ENCODE measurements at regions not wholly inside any gene's neighbourhood (a gene's known extent, or its start where the extent isn't known, plus 50 kb on each side); places are given as distances from the start of the nearest gene placed in this dataset.
"Not testable (repeated sequence)": the region's sequence is repeated elsewhere in the genome, so short reads cannot be mapped to it uniquely, and the experiment has no call there.

DNA sequence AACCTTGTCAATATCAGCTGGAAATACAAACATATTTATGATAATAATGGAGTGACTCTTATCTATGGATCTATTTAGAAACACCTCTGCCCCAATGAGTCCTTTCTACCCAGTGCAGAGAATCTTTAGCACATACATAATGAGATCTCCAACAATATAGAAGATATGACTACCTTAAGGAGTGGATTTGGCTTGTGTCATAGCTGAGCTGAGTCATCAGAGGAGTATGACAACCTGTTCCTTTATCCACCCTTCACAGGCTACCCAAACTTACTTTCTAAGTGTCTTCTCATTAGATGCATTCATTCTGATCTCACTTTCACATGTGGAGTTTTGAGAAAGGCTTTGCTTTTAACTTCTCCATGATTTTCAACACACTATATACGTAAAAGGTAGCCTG, 1218.9 kb downstream of the DSC3 start:
- DNase-seq: no peak

DNA sequence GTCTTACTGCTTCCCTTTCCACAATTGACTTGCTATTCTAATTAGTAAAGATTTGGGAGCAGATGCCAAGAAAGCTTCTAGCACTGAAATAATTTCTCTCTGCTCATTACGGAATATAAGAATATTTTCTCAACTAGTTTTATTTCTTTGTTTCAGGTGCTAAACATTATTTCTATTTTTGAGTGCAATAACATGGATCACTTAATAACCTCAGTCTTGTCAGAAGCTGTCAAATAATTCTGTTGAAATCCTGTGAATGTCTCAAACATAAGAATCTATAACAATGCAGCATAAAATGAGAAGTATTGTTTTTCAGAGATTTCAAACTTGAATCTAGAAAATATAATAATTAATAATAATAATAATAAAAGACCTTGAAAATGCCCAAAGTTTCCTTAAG, 1221.0 kb downstream of the DSC3 start:
- DNase-seq: no peak

DNA sequence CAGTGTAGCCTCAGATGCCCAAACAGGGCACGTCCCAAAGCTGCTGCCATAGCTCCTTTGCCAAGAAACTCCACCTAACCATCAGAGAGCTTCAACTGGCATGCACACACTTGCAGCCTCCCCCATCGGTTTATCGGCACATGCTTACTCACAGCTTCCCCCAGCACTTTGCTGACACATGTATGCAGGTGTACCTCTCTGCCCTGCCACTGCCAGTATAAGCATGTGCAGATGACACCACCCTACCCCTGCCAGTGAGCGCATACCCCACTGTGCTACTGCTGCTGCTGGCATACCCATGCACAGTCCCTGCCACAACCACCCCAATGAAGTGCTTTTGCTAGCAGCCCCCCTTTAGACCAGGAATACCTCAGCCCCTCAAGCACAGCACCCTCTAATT, 1231.0 kb downstream of the DSC3 start:
- no peak for DNase-seq

DNA sequence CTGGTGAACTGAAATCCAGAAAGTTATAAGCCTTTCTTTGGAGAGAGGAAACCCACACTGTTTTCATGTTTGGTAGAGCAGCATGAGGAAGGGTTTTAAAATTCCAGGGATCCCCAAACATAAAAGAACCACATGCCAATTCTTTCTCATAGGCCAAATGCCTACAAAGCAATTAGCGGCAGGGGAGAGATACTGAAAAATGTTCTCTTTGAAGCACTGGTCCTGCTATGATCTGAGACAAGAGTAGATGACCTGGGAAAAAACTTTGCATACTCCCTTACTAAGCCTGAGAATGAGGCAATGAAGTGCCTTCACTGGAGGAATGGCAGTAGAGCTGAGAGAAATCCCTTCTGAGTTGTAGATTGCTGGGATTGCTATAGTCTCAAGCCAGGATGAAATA, 1261.7 kb downstream of the DSC3 start:
- DNase-seq: no peak

DNA sequence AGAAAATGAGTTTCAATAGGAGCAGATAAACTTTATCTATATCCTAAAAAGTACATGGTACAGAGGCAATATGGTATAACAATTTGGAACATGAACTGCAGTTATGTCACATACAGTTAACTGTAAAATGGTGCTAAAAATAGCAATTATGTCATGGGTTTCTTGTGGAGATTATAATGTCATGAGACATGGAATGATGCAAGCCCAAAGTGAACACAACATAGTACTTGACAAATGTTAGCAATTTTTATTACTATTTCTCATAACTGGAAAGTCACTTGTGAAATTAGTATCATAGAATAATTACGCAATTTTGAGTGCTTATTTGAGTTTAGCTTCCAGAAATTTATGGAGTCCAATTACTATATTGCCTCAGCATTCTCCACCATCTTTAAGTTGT, 1263.4 kb downstream of the DSC3 start:
- DNase-seq: no peak

DNA sequence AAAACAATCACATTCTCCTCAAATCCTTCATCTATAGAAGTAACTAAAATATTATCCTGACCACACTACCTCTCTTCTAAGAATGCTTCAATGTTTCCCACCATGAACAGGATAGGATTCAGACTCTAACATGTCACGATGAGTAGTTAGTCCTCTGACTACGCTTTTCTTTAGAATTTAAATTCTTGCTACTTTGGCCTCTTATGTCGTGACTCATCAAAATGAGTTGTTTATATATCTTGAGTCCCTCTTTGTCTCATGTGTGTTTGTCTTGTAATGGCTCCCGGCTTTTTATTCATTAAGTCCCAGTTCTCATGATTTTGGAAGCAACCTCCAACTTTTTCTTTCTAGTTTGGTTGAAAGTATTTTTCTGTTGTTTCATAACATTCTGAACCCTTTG, 1289.2 kb downstream of the DSC3 start:
- DNase-seq: no peak

DNA sequence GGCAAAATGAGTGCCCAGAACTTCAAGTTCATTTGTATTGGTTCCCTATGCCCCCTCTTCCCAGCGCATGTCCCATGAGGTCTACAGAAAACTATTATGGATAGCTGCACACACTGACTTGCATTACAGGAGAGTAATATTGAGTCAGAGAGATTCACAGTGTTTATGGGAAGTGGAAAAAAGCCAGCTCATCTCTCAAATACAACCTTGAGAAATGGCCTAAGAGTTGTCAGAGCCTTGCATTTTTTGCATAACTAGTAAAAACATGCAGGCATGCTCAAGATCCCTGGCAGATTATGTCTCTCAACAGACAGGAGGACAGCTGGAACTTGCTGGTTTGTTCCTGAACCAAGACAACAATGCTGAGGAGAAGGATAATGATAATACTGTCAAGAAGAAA, 1292.8 kb downstream of the DSC3 start:
- no peak for DNase-seq

DNA sequence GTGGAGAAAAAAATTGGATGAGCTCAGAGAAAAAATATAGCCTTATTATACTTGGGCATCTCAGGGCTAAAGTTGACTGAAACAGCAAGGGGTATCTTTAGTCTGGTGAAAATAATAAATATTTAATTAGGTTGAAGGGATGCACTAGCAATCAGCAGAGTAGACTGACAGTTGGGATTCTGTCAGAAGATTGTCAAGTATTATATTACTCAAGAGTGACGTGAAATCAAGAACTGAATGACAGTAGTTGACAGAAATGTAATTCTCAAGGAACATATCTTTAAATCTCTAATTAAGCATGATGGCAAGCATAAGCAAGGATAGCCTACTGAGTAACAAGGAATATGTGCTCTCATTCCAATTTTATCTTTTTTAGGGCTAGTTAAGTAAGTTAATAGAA, 1301.1 kb downstream of the DSC3 start:
- no peak for DNase-seq

DNA sequence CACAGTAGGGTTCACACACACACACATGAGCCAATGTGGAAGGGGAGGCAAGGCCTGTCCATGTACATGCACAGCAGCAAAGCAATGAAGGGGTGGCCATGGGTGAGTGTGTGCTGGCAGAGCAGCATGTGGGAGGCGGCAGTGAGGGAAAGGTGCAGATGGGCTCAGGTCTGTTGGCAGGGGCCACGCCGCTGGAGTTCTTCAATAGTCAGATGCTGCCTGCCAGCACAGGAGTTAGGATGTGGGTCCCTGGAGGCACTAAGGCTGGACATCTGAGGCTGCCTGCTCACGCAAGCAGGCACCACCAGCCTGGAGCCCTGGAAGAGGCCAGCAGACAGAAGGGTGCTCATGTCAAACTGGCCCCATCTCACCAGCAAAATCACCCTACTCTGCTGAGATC, 1304.9 kb downstream of the DSC3 start:
- DNase-seq: no peak

DNA sequence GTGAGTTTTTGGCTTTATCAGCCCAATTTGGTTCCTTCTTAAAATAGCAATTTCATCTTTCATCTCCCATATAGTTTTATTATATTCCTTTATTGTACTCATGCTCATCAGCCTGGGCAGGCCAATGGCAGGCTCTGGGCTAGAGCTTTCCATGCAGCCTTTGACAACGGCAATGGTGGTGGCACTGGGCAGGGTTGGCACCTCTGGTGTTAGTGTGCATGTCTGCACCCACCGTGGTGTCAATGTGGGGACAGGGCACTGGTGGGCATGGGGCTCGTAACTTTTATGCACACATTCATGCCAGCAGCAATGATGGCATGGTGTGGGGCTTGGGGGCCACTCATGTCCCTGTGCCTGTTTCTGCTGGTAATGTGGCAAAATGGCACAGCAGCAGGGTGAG, 1305.4 kb downstream of the DSC3 start:
- DNase-seq: no peak

DNA sequence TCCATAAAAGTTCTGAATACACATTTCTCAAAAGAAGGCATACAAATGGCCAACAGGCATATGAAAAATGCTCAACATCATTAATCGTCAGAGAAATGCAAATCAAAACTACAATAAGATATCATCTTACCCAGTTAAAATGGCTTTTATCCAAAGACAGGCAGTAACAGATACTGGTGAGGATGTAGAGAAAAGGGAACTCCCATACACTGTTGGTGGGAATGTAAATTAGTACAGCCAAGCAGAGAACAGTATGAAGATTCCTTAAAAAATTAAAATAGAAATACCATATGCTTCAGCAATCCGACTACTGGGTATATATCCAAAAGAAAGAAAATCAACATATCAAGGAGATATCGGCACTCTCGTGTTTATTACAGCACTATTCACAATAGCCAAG, 1312.5 kb downstream of the DSC3 start:
- no peak for DNase-seq

DNA sequence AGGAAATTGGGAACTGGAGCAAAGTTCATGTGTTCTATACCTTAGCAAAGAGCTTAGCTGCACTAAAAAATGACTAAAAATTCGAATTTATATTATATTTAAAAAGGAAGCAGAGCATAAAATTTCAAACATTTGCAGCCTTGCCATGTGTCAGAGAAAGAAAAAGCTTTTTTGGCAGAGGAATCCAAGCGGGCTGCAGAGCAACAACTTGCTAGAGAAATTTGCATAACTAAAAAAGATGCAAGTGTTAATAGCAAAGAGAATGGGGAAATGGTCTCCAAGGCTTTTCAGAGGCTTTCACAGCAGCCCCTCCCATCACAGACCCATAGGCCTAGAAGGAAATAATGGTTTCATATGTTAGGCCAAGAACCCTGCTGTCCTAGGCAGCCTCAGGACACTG, 1315.9 kb downstream of the DSC3 start:
- DNase-seq: no peak

DNA sequence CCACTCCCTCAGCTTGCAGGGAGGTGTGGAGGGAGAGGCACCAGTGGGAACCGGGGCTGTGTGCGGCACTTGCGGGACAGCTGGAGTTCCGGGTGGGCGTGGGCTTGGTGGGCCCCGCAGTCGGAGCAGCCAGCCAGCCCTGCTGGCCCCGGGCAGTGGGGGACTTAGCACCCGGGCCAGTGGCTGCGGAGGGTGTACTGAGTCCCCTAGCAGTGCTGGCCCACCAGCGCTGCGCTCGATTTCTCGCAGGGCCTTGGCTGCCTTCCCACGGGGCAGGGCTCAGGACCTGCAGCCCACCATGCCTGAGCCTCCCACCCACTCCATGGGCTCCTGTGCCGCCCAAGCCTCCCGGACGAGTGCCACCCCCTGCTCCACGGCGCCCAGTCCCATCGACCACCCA, 1319.1 kb downstream of the DSC3 start:
- not testable (repeated sequence) for DNase-seq

DNA sequence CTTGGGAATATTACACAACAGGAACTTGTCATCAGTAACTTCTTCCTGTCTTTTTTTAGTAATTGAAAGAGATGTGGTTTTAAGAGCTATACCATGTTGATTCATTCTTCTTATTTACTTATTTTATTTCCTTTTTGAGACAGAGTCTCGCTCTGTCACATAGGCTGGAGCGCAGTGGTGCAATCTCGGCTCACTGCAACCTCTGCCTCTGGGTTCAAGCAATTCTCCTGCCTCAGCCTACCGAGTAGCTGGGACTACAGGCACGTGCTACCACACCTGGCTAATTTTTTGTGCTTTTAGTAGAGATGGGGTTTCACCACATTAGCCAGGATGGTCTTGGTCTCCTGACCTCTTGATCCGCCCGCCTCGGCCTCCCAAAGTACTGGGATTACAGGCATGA, 1326.6 kb downstream of the DSC3 start:
- not testable (repeated sequence) for DNase-seq

DNA sequence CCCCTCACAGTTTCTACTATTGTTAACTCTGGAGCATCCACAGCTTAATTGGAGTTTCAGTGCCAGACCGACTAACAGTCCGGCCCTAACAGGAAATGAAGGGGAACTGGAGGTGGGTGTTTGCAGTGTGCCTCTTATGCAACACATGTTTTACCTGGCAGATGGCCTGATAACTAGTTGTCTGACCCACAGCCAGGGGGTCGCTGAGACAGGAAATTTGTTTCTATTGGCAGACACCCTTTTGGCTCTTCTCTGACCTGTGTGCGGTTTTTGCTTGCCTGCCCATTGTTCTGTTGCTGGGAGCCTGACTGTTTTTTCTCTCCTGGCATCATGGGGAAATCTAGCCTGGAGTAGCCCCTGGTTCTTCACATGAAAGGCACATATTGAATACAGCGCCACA, 1329.8 kb downstream of the DSC3 start:
- no peak for DNase-seq

DNA sequence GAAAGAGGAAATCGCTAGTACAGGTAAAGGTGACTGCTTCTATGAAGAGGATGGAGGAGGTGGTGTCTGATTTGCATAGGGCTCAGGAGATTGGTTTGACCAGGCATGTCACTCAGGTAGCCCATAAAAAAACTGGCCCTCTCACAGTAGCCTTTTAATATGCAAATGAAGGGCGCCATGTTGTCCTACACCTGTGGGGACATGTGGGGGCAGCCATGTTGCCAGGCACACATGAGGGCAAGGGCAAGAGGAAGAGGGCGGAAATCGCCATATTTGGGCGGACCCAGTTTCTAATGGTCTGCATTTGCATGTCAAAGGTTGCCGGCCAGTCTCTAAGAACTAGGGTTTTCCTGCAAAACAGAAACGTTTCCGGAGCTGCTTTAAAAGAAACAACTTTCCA, 1330.6 kb downstream of the DSC3 start:
- DNase-seq: no peak

DNA sequence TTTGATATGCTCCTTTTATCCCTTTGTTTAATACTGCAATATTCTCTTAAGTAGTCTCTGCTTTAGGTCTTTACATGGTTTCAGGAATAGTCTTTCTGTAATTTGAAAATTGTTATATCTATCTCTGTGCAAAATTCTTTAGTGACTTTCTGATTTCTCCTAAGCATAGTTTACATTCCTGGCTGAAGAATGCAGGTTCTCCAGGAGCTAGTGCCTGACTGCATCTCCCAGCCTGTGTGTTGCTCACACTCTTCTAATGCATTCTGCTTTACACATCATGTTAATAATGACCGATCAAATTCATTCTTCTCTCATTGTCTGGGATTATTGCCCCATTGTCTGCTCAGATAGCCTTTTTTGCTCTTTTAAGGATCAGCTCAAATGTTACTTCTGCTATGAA, 1349.2 kb downstream of the DSC3 start:
- DNase-seq: no peak

DNA sequence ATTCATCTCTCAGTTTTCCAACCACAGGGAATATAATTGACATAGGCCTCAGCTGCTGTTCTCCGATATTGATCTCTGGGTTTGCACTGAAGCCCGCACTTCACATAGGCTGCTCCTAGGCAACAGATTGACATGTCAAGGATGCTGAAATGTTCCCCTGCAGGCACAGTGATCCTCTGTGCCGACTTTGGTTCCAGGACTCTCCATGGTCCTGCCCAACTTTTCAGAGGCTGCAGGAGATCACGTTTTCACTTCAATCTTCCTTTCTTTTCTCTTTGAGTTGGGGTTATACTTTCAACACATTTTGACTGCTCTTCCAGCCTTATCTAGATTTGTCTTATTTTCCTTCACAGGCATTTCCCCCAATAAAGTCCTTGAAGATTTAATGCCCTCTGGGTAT, 1361.0 kb downstream of the DSC3 start:
- no peak for DNase-seq

DNA sequence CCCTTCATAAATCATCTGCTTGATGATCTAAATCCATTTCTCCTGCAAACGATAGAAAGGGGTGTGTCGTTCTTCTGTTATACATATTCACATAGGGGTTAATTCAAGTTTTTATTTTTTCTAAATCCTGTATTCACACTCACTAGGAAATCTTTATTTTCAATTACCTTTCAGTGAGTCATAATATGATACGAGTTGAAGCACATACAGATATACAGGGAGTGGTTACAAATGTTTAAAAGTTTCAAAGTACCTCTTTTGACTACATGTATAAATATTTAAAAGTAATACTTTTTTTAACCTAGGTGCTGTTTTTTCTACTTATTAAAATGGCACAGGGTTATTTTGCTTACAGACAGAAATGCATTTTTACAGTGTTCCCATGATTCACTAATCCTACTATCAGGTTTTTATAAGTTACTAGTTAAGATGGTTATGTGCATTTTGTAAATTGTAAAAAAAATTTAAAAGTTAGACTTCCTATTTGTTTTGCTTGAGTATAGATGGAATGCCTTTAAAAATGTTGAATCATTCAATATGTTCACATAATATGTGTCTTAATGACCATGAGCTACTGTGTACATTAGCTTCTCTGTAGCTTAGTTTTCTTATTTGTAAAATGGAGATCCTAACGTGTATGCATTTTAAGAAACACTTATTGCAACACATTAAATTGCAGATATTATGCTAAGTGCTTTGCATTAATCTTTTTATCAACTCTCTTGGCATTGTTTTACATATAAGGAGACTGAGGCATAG, 1378.1 kb downstream of the DSC3 start:
- DNase-seq: no peak

DNA sequence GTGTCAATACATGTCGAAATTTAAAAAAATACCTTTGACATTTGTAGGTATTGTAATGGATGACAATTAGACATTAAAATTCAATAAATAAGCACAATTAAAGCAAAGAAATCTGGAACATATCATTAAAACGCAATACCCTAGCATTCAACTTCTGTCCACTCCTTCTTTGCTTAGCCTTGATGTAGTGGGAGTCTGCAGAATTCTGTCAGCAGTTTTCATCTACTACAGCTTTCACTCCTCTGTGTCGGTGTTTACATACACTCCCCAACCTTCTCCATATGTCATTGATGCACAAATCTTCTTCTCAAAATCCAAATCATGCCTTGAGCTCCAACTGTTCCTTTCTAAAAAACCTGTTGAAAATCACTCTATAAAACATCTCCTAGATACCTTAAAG, 1380.6 kb downstream of the DSC3 start:
- DNase-seq: no peak

DNA sequence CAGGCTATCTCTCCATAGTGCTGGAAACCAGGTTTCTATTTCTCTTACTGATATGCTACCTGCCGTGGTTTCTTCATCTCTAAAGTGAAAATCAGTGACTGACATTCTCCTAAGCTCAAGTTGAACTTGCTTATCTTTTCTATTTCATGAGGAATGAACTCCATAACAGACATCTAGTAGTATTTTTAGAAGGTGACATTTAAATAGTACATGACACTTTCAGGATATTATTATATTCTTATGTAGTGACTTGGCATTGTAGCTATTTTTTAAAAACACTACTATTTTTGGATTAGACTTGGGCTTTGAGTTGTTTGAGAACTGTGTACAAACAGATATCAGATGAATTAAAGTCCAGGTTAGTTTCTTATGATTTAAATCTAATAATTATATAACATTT, 1381.8 kb downstream of the DSC3 start:
- DNase-seq: no peak

DNA sequence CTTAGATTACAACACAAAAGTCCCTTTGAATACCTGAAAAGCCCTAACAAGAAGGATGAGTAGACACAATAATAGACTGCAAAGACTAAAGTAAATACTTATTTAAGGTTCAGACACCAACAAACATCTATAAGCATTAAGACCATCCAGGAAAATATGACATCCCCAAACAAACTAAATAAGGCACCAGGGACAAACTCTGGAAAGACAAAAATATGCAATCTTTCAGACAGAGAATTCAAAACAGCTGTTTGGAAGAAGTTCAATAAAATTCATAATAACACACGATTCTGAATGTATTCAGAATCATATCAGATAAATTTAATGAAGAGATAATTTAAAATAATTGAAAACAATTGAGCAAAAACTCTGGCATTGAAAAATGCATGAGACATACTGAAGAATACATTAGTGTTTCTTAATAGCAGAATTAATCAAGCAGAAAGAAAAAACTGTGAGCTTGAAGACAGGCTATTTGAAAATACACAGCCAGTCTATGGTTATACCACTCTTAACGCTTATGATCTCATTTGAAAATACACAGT, 1388.8 kb downstream of the DSC3 start:
- DNase-seq: no peak

DNA sequence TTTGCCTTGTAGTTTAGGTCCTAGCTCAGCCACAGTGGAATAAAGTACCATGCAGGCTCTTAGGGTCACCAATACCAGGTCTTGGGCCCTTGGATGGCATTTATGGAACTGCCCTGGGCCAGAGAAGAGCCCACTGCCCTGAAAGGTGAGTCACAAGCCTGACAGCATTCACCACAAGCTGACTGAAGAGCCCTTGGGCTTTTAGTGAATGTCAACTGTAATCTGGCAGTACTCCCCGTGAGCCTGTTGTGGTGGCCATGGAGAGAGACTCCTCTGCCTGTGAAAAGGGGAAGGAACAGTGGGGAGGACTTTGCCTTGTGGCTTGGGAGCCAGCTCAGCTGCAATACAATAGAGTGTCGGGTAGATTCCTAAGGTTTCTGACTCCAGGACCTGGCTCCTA, 1389.7 kb downstream of the DSC3 start:
- no peak for DNase-seq

DNA sequence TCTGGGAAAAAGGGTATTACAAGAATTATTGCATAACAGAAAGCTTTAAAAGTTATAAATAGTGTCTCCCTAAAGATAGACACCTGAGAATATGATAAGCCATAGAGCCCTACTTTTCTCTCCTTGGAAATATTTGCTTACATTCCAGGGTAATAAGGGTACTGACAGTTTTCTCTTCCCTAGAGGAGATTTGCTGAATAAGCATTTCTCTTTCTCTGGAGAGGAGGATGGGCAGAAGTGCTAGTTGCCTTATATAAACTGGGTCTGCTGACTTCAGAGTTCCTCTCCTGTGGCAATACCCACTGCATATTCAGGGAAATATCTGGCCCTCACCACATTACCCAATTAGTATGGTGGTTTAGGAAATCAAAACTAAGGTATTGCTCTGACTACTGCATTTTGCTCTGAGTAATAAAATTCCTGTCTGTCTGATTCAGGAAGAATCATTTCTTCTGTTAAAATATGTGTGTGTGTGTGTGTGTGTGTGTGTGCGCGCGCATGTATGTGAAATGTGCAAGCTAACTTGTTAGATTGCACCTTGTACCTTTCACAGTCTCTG, 1391.3 kb downstream of the DSC3 start:
- DNase-seq: no peak

DNA sequence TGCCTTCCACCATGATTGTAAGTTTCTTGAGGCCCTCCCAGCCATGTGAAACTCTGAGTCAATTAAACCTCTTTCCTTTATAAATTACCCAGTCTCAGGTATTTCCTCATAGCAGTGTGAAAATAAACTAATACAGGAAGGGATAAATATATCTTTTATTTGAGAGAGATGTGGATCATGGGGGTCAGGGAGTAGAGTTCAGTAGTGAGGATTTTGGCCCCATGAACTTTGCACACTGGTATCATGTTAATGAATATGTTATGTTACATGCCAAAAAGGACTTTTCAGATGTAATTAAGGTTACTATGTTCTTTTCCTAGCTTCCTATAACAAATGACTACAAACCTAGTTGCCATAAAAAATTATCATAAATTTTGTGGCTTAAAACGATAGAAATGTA, 1393.7 kb downstream of the DSC3 start:
- no peak for DNase-seq
